ENCODE measurements at regions not wholly inside any gene's neighbourhood (a gene's known extent, or its start where the extent isn't known, plus 50 kb on each side); places are given as distances from the start of the nearest gene placed in this dataset.
"Not testable (repeated sequence)": the region's sequence is repeated elsewhere in the genome, so short reads cannot be mapped to it uniquely, and the experiment has no call there.

DNA sequence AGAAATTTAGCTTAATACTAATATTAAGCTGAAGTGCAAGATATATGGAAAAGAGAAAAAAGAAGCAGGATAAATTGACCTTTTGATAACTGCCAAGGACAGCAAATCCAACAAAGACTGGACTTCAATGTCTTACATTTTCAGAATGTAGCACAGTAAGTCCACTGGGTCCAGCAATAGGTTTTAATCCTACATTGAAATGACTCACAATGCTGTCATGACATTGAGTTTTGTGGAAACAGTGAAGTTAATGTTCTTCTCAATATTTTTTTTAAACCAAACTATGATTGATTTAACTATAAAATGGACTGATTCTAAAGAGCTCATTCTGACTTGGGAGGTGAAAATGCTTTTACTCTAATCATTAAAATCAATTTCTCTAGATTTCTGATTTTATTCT, 166.6 kb upstream of the ZNF717 start:
- H3K4me2 ChIP-seq (ENCODE audit: insufficient read depth, low read length), result no peak overlapping the region
- CTCF ChIA-PET (ENCODE audit: low intra/inter-chr PET ratio), result no interaction called here
- DNase-seq (ENCODE audit: extremely low read depth in 1 of 4, low spot score in 3 of 4) (no peak), ATAC-seq (no peak), FAIRE-seq (no peak)
- H3K79me2 ChIP-seq (ENCODE audit: control insufficient read depth, insufficient read depth, low read length), result no peaks in the 10 kb centered on the region
- H2AFZ ChIP-seq (ENCODE audit: low read depth, low read length), result no peak overlapping the region
- H3K9me1 ChIP-seq (ENCODE audit: control insufficient read depth, insufficient read depth, low read length), result no peaks in the 10 kb centered on the region
- no peak overlapping the region for H3K27ac ChIP-seq (ENCODE audit: extremely low read depth, low read depth, low read length)
- POLR2A ChIA-PET, result no interaction called here
- intact Hi-C loops (cut with micrococcal nuclease) (no loop called here), in situ Hi-C loops (cut with MboI) (no loop called here)
- H3K9ac ChIP-seq (ENCODE audit: insufficient read depth in 1 of 2, low read depth in 2 of 2, low read length in 2 of 2), result no peak overlapping the region
- H4K20me1 ChIP-seq (replicated peaks; ENCODE audit: control insufficient read depth, insufficient read depth, low read length), result no peaks in the 10 kb centered on the region
- H3K9me3 ChIP-seq (replicated peaks; ENCODE audit: control insufficient read depth, insufficient read depth, low read depth, low read length), result no peaks in the 10 kb centered on the region
- no peaks in the 10 kb centered on the region for H3K36me3 ChIP-seq (ENCODE audit: control insufficient read depth, insufficient read depth, low read length)
- no peaks in the 10 kb centered on the region for H3K27me3 ChIP-seq (ENCODE audit: control insufficient read depth in 2 of 2, insufficient read depth in 2 of 2, low read length in 2 of 2)
- H3K4me1 ChIP-seq (replicated peaks in 1 of 2; ENCODE audit: control insufficient read depth in 2 of 2, insufficient read depth in 2 of 2, low read length in 2 of 2), result no peaks in the 10 kb centered on the region
- TF ChIP-seq, protein P1, sequence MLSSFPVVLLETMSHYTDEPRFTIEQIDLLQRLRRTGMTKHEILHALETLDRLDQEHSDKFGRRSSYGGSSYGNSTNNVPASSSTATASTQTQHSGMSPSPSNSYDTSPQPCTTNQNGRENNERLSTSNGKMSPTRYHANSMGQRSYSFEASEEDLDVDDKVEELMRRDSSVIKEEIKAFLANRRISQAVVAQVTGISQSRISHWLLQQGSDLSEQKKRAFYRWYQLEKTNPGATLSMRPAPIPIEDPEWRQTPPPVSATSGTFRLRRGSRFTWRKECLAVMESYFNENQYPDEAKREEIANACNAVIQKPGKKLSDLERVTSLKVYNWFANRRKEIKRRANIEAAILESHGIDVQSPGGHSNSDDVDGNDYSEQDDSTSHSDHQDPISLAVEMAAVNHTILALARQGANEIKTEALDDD (IDR thresholded peaks at IDR 0.05), result no peak
- no peak for TF ChIP-seq TRIM24 (IDR thresholded peaks at IDR 0.05)
- TF ChIP-seq PYGO2 (tag; IDR thresholded peaks at IDR 0.05), result no peak
- no peak for TF ChIP-seq STAT5A (IDR thresholded peaks at IDR 0.05; ENCODE audit: borderline replicate concordance, low read length)
- TF ChIP-seq BMI1 (IDR thresholded peaks at IDR 0.05; ENCODE audit: low read length), result no peak
- TF ChIP-seq ZKSCAN8 (CRISPR knock-in tag; IDR thresholded peaks at IDR 0.05), result no peak
- TF ChIP-seq ZNF668 (CRISPR knock-in tag; IDR thresholded peaks at IDR 0.05), result no peak
- H3K4me3 ChIP-seq, result no peak overlapping the region
- no TSS peak for BruUV-seq (replicated peaks)

DNA sequence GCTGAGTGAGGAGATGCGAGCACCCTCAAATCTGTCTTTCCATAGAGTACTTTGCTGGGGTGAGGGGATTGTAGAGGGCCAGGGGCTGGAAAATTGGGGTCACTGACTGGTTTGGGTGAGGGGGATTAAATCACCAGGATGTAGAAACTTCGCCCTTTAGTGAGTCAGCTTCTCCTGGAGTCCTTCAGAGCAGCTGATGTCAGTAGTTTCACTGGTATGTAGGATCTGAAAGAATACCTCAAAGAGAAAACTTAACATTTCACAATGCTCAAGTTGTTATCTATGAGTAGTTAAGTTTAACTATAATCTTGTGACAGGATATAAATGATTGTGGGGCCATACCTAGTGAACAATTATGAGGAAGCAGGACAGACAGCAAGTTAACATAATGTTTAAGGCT, 174.7 kb upstream of the ZNF717 start:
- H3K9ac ChIP-seq (ENCODE audit: insufficient read depth in 1 of 2, low read depth in 2 of 2, low read length in 2 of 2); H3K4me1 ChIP-seq (replicated peaks in 1 of 2; ENCODE audit: control insufficient read depth in 2 of 2, insufficient read depth in 2 of 2, low read length in 2 of 2); DNase-seq (ENCODE audit: extremely low read depth in 1 of 4, low spot score in 3 of 4); H3K9me3 ChIP-seq (replicated peaks; ENCODE audit: control insufficient read depth, insufficient read depth, low read depth, low read length); H3K9me1 ChIP-seq (ENCODE audit: control insufficient read depth, insufficient read depth, low read length); CTCF ChIA-PET (ENCODE audit: low intra/inter-chr PET ratio); BruUV-seq (replicated peaks); intact Hi-C loops (cut with micrococcal nuclease); H3K27ac ChIP-seq (ENCODE audit: extremely low read depth, low read depth, low read length); H3K79me2 ChIP-seq (ENCODE audit: control insufficient read depth, insufficient read depth, low read length); H4K20me1 ChIP-seq (replicated peaks; ENCODE audit: control insufficient read depth, insufficient read depth, low read length); H3K36me3 ChIP-seq (ENCODE audit: control insufficient read depth, insufficient read depth, low read length); H3K4me2 ChIP-seq (ENCODE audit: insufficient read depth, low read length); POLR2A ChIA-PET; H3K4me3 ChIP-seq; H2AFZ ChIP-seq (ENCODE audit: low read depth, low read length); H3K27me3 ChIP-seq (ENCODE audit: control insufficient read depth in 2 of 2, insufficient read depth in 2 of 2, low read length in 2 of 2); in situ Hi-C loops (cut with MboI); ATAC-seq: not testable (repeated sequence)
- peak; percentile 6 for FAIRE-seq
- 0% methylated on average over 2 of the region's 2 CpGs for WGBS (ENCODE audit: insufficient coverage, low coverage, missing lambda C conversion rate)

- in situ Hi-C loops (cut with MboI); POLR2A ChIA-PET: not testable (repeated sequence)
- WGBS (ENCODE audit: insufficient coverage, low coverage, missing lambda C conversion rate), result 0% methylated on average over 2 of the region's 2 CpGs
Measured at GRCh38 chr3:75962054-75962453, 176.7 kb upstream of the ZNF717 start.

More at GRCh38 chr3:75962054-75962453, 176.7 kb upstream of the ZNF717 start:
- H4K20me1 ChIP-seq (replicated peaks; ENCODE audit: control insufficient read depth, insufficient read depth, low read length); H3K9me1 ChIP-seq (ENCODE audit: control insufficient read depth, insufficient read depth, low read length); DNase-seq (ENCODE audit: extremely low read depth in 1 of 4, low spot score in 3 of 4); H3K36me3 ChIP-seq (ENCODE audit: control insufficient read depth, insufficient read depth, low read length); H3K79me2 ChIP-seq (ENCODE audit: control insufficient read depth, insufficient read depth, low read length); H3K9me3 ChIP-seq (replicated peaks; ENCODE audit: control insufficient read depth, insufficient read depth, low read depth, low read length); FAIRE-seq; H3K27me3 ChIP-seq (ENCODE audit: control insufficient read depth in 2 of 2, insufficient read depth in 2 of 2, low read length in 2 of 2); CTCF ChIA-PET (ENCODE audit: low intra/inter-chr PET ratio); H2AFZ ChIP-seq (ENCODE audit: low read depth, low read length); H3K27ac ChIP-seq (ENCODE audit: extremely low read depth, low read depth, low read length); H3K4me2 ChIP-seq (ENCODE audit: insufficient read depth, low read length); intact Hi-C loops (cut with micrococcal nuclease); H3K4me1 ChIP-seq (replicated peaks in 1 of 2; ENCODE audit: control insufficient read depth in 2 of 2, insufficient read depth in 2 of 2, low read length in 2 of 2); H3K4me3 ChIP-seq; H3K9ac ChIP-seq (ENCODE audit: insufficient read depth in 1 of 2, low read depth in 2 of 2, low read length in 2 of 2); BruUV-seq (replicated peaks); ATAC-seq: not testable (repeated sequence)

Data from K562 (cell line).